ENCODE measurements at regions not wholly inside any gene's neighbourhood (a gene's known extent, or its start where the extent isn't known, plus 50 kb on each side); places are given as distances from the start of the nearest gene placed in this dataset.

DNA sequence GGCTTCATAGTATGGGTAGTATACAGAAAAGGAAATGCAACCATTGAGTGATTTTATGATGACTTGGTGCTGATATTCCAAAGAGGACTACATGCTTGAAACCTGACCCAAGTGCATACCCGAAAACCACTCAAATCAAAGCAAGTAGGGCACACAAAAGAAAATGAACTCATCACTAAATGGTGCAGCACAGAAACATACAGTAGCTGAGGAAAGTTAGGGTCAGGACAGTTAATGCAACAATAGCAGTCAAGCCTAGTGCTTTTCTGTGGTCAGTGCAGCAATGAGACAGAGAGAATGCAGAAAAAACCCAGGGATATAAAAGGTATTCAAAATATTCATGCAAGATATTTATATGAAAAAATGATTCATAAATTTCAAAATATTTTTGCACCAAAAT lies 711.1 kb downstream of the EPHA7 start:
- Histone ChIP-seq H3K4me2 (ENCODE audit: low read length) (no peak overlapping the region), H4K20me1 (ENCODE audit: low read length) (no peaks in the 10 kb centered on the region), H3K4me3 (ENCODE audit: low read length) (no peak overlapping the region), H3K79me2 (ENCODE audit: low read length) (no peaks in the 10 kb centered on the region), H3K27me3 (ENCODE audit: low read length) (no peaks in the 10 kb centered on the region), H2AFZ (ENCODE audit: low read length) (no peak overlapping the region), H3F3A (ENCODE audit: low read length, unreplicated experiment) (no peaks in the 10 kb centered on the region), H3K36me3 (ENCODE audit: low read depth, low read length) (no peaks in the 10 kb centered on the region), H3K9ac (ENCODE audit: low read length) (no peak overlapping the region), H3K27ac (ENCODE audit: low read length) (no peak overlapping the region), H3K9me2 (replicated peaks; ENCODE audit: low read length) (no peaks in the 10 kb centered on the region), H3K9me3 (ENCODE audit: low read length) (no peaks in the 10 kb centered on the region), H3K4me1 (ENCODE audit: insufficient read depth, low read length) (no peaks in the 10 kb centered on the region)
- TF ChIP-seq EZH2phosphoT487 (IDR thresholded peaks at IDR 0.05; ENCODE audit: borderline replicate concordance, low read length) (no peak), EZH2 (IDR thresholded peaks at IDR 0.05; ENCODE audit: low read length, unreplicated experiment) (no peak), CTCF (conservative IDR thresholded peaks at IDR 0.05; ENCODE audit: low read depth, low read length) (no peak)
- ATAC-seq (no peak), DNase-seq (no peak)
- no TSS peak for BruUV-seq (replicated peaks)
- intact Hi-C loops (cut with micrococcal nuclease): no loop called here
- ChIA-PET POLR2A (ENCODE audit: unreplicated experiment) (no interaction called here), CTCF (no interaction called here)

DNA sequence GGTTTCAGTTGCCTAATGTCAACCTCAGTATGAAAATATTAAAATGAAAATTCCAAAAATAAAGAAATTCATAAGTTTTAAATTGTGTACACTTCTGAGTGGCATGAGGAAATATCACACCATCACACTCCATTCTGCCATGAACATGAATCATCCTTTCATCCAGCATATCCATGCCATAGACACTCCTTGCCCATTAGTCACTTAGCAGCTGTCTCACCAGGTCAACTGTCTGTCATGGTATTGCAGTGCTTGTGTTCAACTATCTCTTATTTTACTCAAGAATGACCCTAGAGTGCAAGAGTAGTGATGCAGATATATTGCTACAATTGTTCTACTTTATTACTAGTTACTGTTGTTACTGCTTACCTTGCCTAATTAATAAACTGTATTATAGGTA lies 712.4 kb downstream of the EPHA7 start:
- POLR2A ChIA-PET (ENCODE audit: unreplicated experiment): no interaction called here
- H3K36me3 ChIP-seq (ENCODE audit: low read depth, low read length): no peaks in the 10 kb centered on the region
- H3K4me3 ChIP-seq (ENCODE audit: low read length): no peak overlapping the region
- BruUV-seq (replicated peaks): no TSS peak
- H3K27me3 ChIP-seq (ENCODE audit: low read length): no peaks in the 10 kb centered on the region
- H3K4me1 ChIP-seq (ENCODE audit: insufficient read depth, low read length): no peaks in the 10 kb centered on the region
- H3K27ac ChIP-seq (ENCODE audit: low read length): no peak overlapping the region
- TF ChIP-seq EZH2 (IDR thresholded peaks at IDR 0.05; ENCODE audit: low read length, unreplicated experiment) (no peak), CTCF (conservative IDR thresholded peaks at IDR 0.05; ENCODE audit: low read depth, low read length) (no peak), EZH2phosphoT487 (IDR thresholded peaks at IDR 0.05; ENCODE audit: borderline replicate concordance, low read length) (no peak)
- no peaks in the 10 kb centered on the region for H3F3A ChIP-seq (ENCODE audit: low read length, unreplicated experiment)
- ATAC-seq (peak; percentile 78), DNase-seq (peak; percentile 54)
- H3K79me2 ChIP-seq (ENCODE audit: low read length): no peaks in the 10 kb centered on the region
- no peak overlapping the region for H3K9ac ChIP-seq (ENCODE audit: low read length)
- H4K20me1 ChIP-seq (ENCODE audit: low read length): no peaks in the 10 kb centered on the region
- no peaks in the 10 kb centered on the region for H3K9me2 ChIP-seq (replicated peaks; ENCODE audit: low read length)
- intact Hi-C loops (cut with micrococcal nuclease): no loop called here
- no peaks in the 10 kb centered on the region for H3K9me3 ChIP-seq (ENCODE audit: low read length)
- H3K4me2 ChIP-seq (ENCODE audit: low read length): no peak overlapping the region
- CTCF ChIA-PET: no interaction called here
- H2AFZ ChIP-seq (ENCODE audit: low read length): no peak overlapping the region

DNA sequence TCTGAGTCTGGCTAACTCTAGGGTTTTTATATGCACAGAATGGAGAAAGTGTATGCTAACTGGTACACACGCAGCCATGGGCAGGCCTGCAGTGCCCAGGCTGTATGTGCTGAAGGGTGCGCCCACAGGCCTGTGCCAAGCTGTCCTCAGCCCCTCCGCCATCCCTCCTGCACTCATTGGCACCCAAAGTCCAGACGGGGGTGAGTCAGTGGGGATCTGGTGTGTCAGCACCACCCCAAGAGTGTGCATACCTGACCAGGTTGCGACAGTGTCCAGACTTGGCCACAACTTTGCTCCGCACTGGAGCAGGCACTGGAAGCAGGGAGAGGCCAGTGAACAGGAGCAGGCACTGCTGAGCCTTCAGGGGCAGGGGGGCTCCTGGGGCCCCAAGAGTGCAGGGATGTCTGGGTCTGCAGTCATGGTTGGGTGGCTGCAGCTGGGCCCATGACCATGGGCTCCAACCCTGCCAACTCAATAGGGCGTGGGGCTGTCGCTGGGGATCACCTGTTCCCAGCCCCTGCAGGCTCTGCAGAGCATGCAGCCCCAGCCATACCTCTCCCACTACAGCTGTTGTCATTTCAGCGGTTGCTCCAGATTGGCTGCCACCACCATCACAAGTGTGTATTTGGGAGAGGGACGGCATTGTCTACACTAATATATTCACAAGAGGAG lies 717.8 kb downstream of the EPHA7 start:
- Histone ChIP-seq H3K36me3 (ENCODE audit: low read depth, low read length) (no peaks in the 10 kb centered on the region), H3K4me1 (ENCODE audit: insufficient read depth, low read length) (no peaks in the 10 kb centered on the region), H2AFZ (ENCODE audit: low read length) (no peak overlapping the region), H4K20me1 (ENCODE audit: low read length) (no peaks in the 10 kb centered on the region), H3K9ac (ENCODE audit: low read length) (no peak overlapping the region), H3K9me2 (replicated peaks; ENCODE audit: low read length) (no peaks in the 10 kb centered on the region), H3K27ac (ENCODE audit: low read length) (no peak overlapping the region), H3K27me3 (ENCODE audit: low read length) (no peaks in the 10 kb centered on the region), H3K4me2 (ENCODE audit: low read length) (no peak overlapping the region), H3K79me2 (ENCODE audit: low read length) (no peaks in the 10 kb centered on the region), H3K4me3 (ENCODE audit: low read length) (no peak overlapping the region), H3K9me3 (ENCODE audit: low read length) (no peaks in the 10 kb centered on the region), H3F3A (ENCODE audit: low read length, unreplicated experiment) (no peaks in the 10 kb centered on the region)
- BruUV-seq (replicated peaks): no TSS peak
- POLR2A ChIA-PET (ENCODE audit: unreplicated experiment): no interaction called here
- intact Hi-C loops (cut with micrococcal nuclease): no loop called here
- ATAC-seq: no peak
- DNase-seq: no peak
- TF ChIP-seq EZH2 (IDR thresholded peaks at IDR 0.05; ENCODE audit: low read length, unreplicated experiment) (no peak), CTCF (conservative IDR thresholded peaks at IDR 0.05; ENCODE audit: low read depth, low read length) (no peak), EZH2phosphoT487 (IDR thresholded peaks at IDR 0.05; ENCODE audit: borderline replicate concordance, low read length) (no peak)
- CTCF ChIA-PET: no interaction called here

All from PC-3 (cell line).